ENCODE measurements at regions not wholly inside any gene's neighbourhood (a gene's known extent, or its start where the extent isn't known, plus 50 kb on each side); places are given as distances from the start of the nearest gene placed in this dataset.

- Histone ChIP-seq H3K27me3 (ENCODE audit: low read length) (no peaks in the 10 kb centered on the region), H3K9me2 (replicated peaks; ENCODE audit: insufficient read depth, low read length) (no peaks in the 10 kb centered on the region), H3K27ac (ENCODE audit: low read depth, low read length) (no peak overlapping the region), H3K36me3 (ENCODE audit: low read length) (no peaks in the 10 kb centered on the region), H2AFZ (ENCODE audit: low read depth, low read length, severe bottlenecking) (no peak overlapping the region), H3F3A (ENCODE audit: insufficient read depth) (no peaks in the 10 kb centered on the region), H4K20me1 (ENCODE audit: low read depth, low read length) (no peaks in the 10 kb centered on the region), H3K4me3 (ENCODE audit: insufficient read depth, low read length, poor library complexity, severe bottlenecking) (no peak overlapping the region), H3K4me2 (ENCODE audit: low read depth, low read length, poor library complexity, severe bottlenecking) (no peak overlapping the region), H3K9ac (ENCODE audit: low read length) (no peak overlapping the region), H3K79me2 (ENCODE audit: insufficient read depth, low read length) (no peaks in the 10 kb centered on the region), H3K9me3 (ENCODE audit: insufficient read depth, low read length) (no peaks in the 10 kb centered on the region)
- TF ChIP-seq CTCF (IDR thresholded peaks at IDR 0.05; ENCODE audit: insufficient read depth, low read length, poor library complexity, severe bottlenecking): no peak
- no peak for TF ChIP-seq EZH2phosphoT487 (conservative IDR thresholded peaks at IDR 0.05; ENCODE audit: low read length)
These were observed 73.8 kb upstream of the RAB6C start for GRCh38 chr2:129905664-129906081.

GRCh38 chr2:129906139-129906860 lies 73.2 kb upstream of the RAB6C start:
- Histone ChIP-seq H3K27me3 (ENCODE audit: low read length) (no peaks in the 10 kb centered on the region), H3K36me3 (ENCODE audit: low read length) (no peaks in the 10 kb centered on the region), H2AFZ (ENCODE audit: low read depth, low read length, severe bottlenecking) (no peak overlapping the region), H3K9me2 (replicated peaks; ENCODE audit: insufficient read depth, low read length) (no peaks in the 10 kb centered on the region), H3K4me2 (ENCODE audit: low read depth, low read length, poor library complexity, severe bottlenecking) (no peak overlapping the region), H3K9me3 (ENCODE audit: insufficient read depth, low read length) (no peaks in the 10 kb centered on the region), H4K20me1 (ENCODE audit: low read depth, low read length) (no peaks in the 10 kb centered on the region), H3K4me3 (ENCODE audit: insufficient read depth, low read length, poor library complexity, severe bottlenecking) (no peak overlapping the region), H3F3A (ENCODE audit: insufficient read depth) (no peaks in the 10 kb centered on the region), H3K9ac (ENCODE audit: low read length) (no peak overlapping the region), H3K27ac (ENCODE audit: low read depth, low read length) (no peak overlapping the region), H3K79me2 (ENCODE audit: insufficient read depth, low read length) (no peaks in the 10 kb centered on the region)
- TF ChIP-seq EZH2phosphoT487 (conservative IDR thresholded peaks at IDR 0.05; ENCODE audit: low read length): no peak
- no peak for TF ChIP-seq CTCF (IDR thresholded peaks at IDR 0.05; ENCODE audit: insufficient read depth, low read length, poor library complexity, severe bottlenecking)

GRCh38 chr2:129906861-129907235 lies 72.6 kb upstream of the RAB6C start:
- Histone ChIP-seq H3K9me3 (ENCODE audit: insufficient read depth, low read length) (no peaks in the 10 kb centered on the region), H3K9me2 (replicated peaks; ENCODE audit: insufficient read depth, low read length) (no peaks in the 10 kb centered on the region), H2AFZ (ENCODE audit: low read depth, low read length, severe bottlenecking) (no peak overlapping the region), H3K4me3 (ENCODE audit: insufficient read depth, low read length, poor library complexity, severe bottlenecking) (no peak overlapping the region), H4K20me1 (ENCODE audit: low read depth, low read length) (no peaks in the 10 kb centered on the region), H3K9ac (ENCODE audit: low read length) (no peak overlapping the region), H3K79me2 (ENCODE audit: insufficient read depth, low read length) (no peaks in the 10 kb centered on the region), H3K36me3 (ENCODE audit: low read length) (no peaks in the 10 kb centered on the region), H3F3A (ENCODE audit: insufficient read depth) (no peaks in the 10 kb centered on the region), H3K4me2 (ENCODE audit: low read depth, low read length, poor library complexity, severe bottlenecking) (no peak overlapping the region), H3K27ac (ENCODE audit: low read depth, low read length) (no peak overlapping the region), H3K27me3 (ENCODE audit: low read length) (no peaks in the 10 kb centered on the region)
- no peak for TF ChIP-seq CTCF (IDR thresholded peaks at IDR 0.05; ENCODE audit: insufficient read depth, low read length, poor library complexity, severe bottlenecking)
- TF ChIP-seq EZH2phosphoT487 (conservative IDR thresholded peaks at IDR 0.05; ENCODE audit: low read length): no peak
